DMS153 (cell line): ENCODE measurements at regions not wholly inside any gene's neighbourhood (a gene's known extent, or its start where the extent isn't known, plus 50 kb on each side); places are given as distances from the start of the nearest gene placed in this dataset.

Experiments
- DNase-seq: peaks from one replicate; lab custom pipeline; 2025; lab: John Stamatoyannopoulos, UW

DNA sequence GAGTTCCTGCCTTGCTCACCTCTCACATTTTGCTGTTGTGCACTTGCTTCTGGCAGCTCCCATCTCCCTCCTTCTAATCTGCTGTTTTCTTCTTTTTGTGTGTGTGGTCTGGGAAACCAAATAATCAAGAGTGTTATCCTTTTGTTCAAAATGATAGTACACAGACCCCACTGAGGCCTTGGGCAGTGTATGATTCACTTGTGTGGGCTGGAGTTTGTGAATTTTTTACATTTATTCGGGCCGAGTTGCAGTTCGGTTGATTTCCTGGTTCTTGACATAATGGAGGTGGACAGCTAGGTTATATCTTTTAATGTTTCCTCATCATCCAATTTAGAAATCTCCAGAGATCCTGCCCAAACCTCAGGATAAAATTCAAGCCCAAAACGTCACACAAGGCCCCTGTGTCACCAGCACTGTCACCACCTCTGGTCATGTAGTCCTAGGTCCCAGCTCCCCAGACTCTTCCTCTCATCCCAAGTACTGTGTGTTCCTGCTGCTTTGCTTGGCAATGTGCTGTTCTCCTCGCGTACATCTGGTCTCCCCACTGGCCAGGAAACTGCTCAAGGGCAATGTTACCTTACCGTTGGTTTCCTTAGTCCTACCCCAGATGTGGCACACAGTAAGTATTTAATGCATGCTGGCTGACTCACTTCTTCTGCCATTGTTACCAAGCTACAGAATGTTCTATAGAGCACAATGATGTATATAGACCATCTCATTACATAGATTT lies 55.7 kb upstream of the PHACTR2 start:
- DNase-seq = no peak

DNA sequence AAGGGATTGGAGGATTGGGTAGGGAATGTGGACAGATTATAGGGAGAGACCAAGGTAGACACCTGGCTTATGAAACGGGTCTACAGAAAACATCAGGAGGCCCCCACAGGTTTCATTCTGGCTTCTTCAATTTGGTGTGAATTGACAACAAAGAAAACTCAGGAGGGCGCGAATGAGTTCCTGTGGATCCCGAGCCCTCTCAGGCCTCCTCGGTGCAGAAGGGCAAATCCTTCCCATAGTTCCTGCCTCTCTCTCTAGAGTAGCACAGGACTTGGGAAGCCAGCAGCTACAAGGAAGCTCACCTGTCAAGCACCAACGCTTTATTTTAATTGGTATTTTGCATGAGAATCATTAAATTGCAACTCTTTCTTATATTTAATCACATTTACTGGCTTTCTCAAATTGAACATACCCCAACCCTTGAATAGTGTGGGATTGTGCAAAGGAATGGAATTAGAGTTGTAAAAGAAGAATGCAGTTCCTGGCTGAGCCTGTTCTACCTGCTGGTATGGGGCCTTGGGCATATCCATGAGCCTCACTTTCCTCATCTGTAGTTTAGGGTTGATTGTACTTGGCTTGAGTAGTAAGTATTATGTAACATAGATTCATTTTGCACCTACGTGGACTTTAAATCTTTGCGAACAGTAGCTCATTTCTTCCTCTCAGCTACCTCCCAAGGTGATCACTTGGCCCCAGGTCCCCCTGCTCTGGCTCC lies 56.4 kb upstream of the PHACTR2 start:
- no peak for DNase-seq

DNA sequence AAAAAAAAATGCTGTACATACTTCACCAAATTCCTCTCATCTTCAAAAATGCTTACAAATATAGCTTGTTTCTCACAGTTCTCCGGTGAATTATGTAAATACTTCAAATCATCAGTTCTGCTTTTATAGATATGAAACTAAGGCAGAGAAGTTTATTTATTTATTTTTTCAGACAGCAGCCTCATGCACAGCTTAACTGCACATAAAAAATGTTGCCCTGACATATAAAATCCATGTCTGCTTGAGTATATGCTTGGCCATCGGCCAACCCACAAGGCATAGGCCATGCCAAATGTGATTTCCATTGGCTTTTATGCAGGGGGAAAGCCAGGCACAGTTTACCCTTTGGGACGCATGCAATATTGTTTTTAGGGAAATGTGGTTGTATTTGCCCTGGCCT lies 57.3 kb upstream of the PHACTR2 start:
- no peak for DNase-seq

DNA sequence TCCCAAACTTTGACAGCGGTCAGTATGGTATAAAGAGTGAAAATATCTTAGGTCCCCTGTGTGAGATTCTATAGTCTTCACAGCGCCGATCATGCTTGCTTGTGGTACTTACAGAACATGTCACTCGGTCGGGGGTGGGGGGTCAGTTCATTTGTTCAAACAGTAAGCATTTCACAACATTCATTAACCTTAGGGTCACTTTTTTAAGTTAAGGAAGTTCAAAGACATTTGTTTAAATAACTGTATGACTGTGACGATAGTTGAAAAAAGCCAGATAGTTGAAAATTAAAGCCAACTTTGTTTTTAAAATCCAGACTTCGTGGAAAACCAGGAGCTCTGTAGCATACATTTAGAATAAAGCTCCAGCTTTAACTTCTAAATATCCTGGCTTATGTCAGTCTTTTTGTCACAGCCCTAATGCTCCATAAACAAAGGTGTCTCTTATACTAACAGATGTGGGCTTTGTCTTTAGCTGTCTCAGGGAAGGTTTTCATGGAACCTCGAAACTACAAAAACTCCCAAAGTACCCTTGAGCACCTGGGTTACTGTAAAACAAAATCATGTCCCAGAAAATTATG lies 57.9 kb upstream of the PHACTR2 start:
- no peak for DNase-seq

DNA sequence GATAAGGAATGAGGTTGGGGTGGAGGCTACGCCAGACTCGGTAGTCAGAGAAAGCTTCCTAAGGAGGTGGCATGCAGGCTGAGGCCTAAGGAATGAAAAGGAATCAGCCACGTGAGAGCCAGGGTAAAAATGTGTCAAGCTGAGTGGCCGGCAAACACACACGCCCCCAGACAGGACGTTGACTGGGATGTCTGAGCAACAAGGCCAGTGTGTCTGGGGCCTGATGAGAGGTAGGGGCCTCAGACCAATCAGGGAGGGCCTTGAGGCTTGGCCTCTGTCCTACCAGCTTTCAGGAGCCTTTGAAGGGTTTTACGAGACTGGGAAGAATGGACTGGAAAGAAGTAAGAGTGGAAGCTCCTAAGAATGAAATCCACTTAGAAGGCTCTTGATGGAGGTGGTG lies 61.0 kb upstream of the PHACTR2 start:
- DNase-seq = no peak

DNA sequence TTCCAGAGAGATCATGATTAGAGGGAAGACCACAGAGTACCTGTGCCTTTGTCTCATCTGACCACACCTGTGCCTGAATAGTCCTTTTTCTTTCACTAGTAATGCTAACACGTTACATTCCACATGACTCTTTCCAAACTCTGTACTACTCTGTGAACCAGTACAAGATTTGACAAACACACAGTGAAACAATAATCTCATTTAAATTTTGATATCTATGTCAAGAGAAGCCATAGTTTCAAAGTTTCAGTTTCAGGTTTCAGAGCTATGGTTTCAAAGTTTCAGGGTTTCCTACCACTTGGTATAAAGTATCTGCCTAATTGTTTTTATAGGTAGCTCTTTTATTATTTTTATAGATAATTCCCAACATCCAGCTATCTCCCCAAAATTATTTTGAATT lies 62.0 kb upstream of the PHACTR2 start:
- no peak for DNase-seq

DNA sequence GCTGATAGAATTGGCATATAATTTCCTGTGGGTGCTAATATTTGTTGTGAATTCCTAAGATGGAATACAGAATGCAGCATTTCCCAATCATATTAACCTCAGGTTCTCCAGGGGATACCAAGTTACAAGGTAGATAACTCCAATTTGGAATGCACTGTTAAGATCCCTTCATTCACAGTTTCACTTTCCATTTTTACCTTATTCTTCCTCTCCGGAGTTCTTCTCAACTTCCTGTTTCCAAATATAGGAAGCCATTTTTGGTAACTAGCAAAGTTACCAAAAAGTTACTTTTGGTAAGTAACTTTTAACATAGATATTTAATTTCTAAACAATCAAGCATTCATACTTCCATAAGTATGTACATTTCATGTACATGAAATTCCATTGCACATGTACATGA lies 63.5 kb upstream of the PHACTR2 start:
- DNase-seq = no peak

DNA sequence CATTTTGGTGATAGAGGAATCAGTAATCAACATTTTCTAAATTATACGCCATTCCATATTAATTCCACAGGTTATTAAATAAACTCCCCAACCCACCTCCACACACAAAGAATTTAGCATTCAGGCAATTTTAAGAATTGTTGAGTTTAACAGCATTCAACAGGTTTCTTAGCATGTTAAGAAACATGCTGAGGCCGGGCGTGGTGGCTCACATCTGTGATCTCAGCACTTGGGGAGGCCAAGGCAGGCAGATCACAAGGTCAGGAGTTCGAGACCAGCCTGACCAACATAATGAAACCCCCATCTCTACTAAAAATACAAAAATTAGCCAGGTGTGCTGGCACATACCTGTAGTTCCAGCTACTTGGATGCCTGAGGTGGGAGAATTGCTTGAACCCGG lies 64.0 kb upstream of the PHACTR2 start:
- DNase-seq = no peak

DNA sequence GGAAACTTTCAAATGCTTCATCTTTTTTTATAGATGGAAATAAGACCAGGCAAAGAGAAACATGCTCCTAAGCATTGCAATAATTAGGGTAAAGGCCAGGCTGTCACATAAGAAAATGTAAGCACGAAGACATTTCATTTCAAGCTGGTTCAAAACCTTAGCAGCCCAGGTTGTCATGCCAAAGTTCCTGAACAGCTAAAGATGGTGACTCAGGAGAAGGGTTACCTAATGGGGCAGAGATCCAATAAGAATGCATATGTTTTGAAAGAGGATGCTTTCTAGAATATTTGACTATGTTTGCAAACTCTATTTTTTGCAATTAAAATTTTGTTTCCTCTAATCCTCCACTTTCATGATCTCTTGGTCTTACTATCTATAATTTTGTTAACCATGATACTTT lies 65.6 kb upstream of the PHACTR2 start:
- no peak for DNase-seq

DNA sequence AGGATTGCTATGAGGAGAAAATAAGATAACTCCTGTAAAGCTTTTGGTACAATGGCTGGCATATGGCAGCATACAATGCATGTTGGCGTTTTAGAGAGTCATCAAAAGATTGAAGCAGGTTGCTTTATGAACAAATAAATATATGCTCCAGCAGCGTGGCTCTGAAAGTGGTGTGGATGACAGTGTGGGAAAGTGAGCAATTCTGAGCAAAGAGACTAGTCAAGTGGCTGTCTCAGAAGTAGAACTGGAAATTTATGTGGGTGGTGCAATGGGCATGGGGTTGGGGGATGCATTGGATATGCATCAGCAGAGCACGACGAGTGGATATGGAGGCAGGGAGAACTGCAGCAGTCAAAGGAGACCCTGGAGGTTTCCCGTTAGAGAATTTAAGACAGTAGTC lies 66.2 kb upstream of the PHACTR2 start:
- no peak for DNase-seq

DNA sequence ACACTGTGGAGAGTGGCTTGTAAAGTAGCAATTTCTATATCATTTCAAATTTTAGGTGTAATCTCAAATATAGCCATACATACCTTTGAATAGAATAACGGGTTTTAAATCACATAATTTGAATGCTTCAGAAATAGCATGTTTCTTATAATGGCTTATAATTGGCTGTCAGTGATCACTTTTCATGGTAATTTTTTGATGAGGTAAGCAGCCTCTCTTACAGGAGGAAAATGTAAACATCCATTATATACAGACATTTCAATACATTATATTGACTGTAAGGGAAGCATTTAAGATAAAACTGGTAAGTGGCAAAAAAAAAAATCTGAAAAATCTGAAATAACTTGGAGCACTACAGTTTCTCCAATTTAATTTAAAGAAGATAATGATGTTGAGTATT lies 67.8 kb upstream of the PHACTR2 start:
- no peak for DNase-seq

DNA sequence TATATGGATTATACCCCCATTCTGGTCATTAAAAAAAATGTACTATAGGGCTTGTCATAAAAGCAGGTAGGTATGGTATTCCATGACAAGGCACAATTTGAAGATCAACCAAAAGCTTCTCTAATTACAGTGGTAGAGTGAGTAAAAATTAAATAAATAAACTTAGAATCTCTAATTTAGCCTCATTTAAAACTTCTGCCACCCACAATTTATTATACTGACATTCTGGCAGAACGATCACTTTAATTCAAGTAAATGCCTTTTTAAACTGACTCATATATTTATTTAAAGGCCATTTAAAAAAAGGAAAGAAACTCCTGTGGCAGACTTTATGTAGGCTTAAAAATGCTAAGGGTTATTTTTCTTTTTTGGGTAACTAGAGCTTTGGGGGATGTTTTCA lies 68.3 kb upstream of the PHACTR2 start:
- DNase-seq = no peak

DNA sequence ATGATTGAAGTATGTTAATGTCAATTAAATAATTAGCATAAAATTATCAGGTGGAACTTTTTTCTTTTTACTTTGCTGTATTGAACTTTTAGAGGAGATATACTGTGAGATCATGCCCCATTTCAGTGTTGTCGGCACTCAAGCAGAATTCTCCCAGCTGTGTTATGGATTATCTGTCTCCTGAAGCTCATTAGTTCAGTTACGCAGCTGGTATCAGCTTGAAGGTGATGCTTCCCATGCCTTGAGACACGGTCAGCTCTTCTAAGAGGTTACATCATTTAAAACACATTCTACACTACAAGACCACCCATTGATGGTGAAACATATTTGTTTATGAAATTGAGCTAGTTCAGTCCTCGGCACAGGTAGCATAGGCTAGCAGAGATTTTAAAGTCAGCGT lies 68.9 kb upstream of the PHACTR2 start:
- no peak for DNase-seq

DNA sequence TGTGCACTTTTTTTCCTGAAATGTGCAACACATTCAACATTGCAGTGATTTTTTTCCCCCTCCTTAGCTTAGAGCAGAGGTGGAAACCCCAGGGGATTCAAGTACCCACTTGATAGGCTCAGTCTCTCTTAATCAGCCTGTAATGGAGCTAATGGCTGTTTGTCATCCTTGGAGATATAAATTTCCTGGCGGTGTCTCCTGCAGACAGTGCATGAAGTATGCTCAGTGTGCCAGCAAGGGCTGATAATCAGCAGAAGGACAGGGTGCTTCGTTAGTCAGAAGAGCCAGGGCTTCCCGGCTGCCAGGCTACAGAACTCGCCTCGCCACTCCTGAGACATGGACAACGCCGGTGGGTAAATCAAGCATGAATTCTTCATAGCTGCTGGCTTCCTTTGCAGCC lies 69.8 kb upstream of the PHACTR2 start:
- no peak for DNase-seq

DNA sequence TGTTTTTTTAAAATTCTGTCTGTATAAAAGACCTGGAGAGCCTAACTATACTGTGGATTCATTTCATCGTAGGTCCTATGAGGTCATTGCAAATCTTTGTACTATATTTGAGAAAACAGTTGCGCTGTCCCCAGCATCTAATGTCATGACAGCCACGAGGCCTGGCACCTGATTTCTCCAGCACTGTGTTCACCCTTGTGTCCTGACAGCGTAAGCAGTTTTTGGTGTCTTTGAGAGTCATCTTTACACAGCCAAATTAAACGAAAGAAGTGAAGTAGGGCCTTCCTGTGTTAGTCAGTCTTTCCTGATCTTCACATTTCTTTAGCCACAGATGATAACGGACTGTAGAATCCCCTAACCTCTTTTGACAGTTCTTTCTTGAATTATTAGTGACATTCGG lies 70.6 kb upstream of the PHACTR2 start:
- DNase-seq = no peak

DNA sequence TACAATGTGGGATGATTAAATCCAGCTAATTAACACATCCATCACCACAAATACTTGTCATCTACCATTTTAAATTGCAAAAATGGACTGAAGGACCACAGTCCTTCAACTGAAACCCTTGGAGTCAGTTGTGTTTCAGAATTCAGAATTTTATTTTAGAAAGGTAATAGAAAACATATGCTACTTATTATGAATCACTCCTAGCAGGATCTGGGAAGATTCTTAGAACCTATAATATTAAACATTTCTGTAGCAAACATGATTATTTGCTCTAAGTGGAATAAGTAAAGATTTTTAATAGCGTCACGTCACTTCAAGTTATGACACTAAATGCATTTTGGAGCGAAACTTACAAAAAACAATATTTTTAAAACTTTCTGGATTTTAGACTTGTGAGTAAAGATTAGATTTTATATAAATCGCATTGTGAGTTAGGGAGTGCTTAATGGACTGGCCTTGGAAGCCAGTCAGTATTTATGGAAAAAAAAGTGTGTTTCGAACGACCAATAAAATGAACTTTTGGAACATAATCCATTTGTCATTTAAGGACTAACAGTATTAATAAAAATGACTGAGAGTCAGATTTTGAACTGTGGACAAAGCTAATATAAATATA lies 71.8 kb upstream of the PHACTR2 start:
- DNase-seq = no peak

DNA sequence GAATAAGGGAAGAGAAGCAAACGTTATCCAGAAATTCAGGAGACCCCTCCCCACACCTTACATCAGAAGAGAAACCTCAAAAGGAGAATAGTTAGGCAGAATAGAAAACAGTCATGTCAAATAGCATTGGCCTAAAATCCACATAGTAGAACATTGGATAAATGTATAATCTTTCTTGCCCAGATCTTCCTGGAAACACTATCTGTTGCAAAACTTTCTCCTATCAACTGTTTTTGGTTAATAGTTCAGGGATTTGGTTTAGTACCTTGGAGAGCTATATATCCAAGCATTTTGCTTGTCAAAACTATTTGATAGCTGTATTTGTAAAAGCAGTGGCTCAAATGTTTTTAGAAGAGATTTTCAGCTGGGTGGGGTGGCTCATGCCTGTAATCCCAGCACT lies 74.3 kb upstream of the PHACTR2 start:
- no peak for DNase-seq

DNA sequence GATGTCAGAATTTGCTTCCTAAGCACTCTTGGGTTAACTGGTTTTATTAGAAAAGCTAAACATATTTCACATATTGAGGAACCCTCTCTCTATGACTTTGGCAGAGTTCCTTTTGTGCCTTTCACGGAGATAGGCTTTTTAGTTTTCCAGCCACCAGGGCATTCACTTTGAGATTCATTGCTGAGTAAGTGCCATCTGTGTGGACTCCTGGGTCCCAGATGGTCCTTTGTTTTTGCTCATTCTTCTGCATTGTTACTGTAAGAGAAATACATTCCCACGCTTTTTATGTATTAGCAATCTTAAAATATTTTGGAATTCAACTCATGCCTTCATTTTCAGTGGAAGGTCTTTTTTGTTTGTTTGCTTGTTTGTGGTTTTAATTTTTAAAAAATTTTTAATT lies 76.3 kb upstream of the PHACTR2 start:
- DNase-seq = no peak

DNA sequence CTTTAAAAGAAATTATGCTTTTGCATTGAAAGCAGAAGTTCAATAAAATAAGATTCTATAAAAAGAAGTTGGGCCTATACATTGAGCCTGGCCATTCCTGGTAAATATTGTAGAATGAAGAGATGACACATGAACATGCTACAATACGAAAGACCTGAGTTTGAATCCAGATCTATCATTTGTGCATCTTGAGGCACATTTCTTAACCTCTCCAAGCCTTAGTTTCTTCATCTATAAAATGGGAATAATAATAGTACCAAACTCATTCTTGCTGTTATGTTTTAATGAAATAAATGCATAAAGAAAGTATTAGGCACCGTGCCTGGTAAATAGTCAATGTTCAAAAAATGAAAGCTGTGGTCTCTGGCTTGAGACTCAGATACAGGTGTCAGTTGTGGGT lies 76.9 kb upstream of the PHACTR2 start:
- no peak for DNase-seq

DNA sequence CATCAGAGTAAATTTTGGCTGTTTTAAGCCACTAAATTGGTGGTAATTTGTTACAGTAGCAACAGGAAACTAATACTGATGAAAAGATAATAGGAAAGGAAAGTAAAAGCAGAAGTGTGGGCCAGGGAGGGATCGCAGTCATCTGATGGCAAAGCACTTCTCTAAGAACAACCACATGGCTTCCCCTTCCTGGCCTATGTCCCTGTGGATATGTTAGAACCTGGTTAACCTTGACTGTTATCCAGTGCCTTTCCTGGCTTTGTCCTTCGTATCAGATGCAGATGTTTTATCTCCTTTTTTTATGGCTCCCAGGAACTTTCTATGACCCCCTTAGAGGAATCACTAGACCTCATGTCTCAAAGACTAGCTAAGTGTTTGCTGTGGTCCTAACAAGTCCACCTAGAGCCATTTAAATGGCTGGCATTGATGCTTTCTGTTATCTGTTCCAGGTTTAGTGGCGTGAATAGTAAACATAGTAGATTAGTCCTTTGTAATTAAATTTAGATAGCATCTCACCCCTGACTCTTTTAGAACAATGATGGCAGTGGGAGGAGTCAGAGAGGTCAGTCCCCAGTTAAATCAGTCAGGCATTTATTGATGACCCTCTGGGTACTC lies 79.2 kb upstream of the PHACTR2 start:
- DNase-seq = no peak

DNA sequence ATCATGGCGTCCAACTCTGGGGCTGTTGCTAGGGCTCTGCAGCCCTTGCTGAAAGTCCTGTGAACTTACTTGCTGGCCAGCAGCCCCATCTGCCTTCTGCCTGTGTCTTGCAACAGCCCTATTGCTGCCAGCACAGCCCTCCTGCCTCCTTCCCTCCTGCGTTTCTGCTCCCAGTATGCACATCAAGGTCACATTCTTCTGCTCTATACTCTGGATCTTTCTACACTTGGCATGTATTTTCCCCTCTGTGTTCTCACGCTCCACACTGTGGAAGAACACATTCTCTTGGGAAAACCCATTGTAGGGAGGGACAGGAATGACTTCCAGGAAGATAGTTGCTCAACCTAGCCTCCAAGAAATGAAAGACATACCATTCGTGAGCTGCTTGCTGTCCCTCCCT lies 80.9 kb upstream of the PHACTR2 start:
- no peak for DNase-seq

DNA sequence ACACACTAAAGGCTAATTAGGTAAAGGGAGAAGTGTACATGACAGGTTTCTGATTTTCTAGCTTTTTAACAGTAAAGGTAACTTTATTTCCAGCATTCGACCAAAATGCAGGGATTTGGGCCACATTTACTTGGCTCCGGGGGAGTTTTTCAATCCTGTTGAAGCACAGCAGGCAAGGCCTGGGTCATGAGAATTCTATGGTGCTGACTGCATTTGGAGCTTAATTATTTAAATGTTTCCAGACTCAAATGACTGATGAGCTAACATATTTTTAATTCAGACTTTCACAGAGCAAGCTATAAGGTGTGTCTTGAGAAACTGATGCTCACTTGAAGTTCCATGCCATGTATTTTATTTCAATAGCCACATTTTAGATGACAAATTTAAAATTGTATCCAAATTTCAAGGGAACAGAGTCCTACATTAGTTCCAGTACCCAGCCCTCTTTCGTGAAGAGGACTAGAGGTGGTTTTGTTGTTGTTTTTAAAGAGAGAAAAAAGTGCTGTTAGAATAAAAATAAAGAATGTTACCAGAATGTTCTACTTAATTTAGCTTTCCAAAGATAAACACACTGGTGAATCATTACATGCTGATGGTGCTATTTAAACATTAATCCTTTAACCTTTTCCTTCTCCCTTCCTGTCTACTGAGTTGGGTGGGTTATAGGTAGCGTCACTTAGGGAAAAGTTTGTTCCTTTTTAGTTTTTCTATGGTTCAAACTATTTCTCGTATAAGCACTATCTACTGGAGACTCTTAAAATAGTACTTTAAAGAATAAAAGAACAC lies 82.3 kb upstream of the PHACTR2 start:
- no peak for DNase-seq
